OCI-LY3 (cell line): ENCODE measurements at regions not wholly inside any gene's neighbourhood (a gene's known extent, or its start where the extent isn't known, plus 50 kb on each side); places are given as distances from the start of the nearest gene placed in this dataset.

ENCODE experiments used
- EZH2phosphoT487 ChIP-seq: fragments of 200-600 bp; shearing (Covaris generic); IDR thresholded peaks from 2 replicates; pipeline ENCODE4 v1.6.1; 2018; ENCODE audit warnings: antibody characterized with exemption, mixed run types, low read depth
- TF ChIP-seq, protein P1 (sequence below): fragments of 200-600, 300-600 bp; sonication (generic); IDR thresholded peaks from 2 replicates; pipeline ENCODE4 v1.5.1; 2014; ENCODE audit warnings: antibody characterized with exemption, low read length, low read depth

DNA sequence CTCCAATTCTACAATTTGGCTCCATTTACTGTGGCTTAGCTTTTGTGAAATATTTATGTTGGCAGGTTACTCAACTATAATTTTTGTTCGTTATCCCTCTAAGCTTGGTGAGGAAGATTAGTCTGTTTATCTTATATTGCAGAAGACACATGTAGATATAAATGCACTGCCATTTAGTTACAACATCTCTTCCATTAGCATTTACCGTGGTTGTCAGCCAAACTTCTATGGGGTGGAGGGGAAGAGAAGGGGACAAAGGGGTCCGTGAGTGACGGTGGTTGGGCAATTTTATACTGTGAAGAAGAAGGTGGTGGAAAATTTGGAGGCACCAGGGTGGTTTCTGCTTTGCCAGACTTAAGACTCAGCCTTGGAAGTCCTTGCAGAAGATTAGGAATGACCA is 117.6 kb upstream of the CXCR4 start:
- TF ChIP-seq, protein P1, sequence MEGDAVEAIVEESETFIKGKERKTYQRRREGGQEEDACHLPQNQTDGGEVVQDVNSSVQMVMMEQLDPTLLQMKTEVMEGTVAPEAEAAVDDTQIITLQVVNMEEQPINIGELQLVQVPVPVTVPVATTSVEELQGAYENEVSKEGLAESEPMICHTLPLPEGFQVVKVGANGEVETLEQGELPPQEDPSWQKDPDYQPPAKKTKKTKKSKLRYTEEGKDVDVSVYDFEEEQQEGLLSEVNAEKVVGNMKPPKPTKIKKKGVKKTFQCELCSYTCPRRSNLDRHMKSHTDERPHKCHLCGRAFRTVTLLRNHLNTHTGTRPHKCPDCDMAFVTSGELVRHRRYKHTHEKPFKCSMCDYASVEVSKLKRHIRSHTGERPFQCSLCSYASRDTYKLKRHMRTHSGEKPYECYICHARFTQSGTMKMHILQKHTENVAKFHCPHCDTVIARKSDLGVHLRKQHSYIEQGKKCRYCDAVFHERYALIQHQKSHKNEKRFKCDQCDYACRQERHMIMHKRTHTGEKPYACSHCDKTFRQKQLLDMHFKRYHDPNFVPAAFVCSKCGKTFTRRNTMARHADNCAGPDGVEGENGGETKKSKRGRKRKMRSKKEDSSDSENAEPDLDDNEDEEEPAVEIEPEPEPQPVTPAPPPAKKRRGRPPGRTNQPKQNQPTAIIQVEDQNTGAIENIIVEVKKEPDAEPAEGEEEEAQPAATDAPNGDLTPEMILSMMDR = no peak
- no peak for TF ChIP-seq EZH2phosphoT487
